ENCODE measurements at regions not wholly inside any gene's neighbourhood (a gene's known extent, or its start where the extent isn't known, plus 50 kb on each side); places are given as distances from the start of the nearest gene placed in this dataset.

- Histone ChIP-seq H3K9ac (ENCODE audit: low read length in 3 of 3) (no peak overlapping the region), H3K27ac (ENCODE audit: low read depth in 2 of 2, low read length in 2 of 2) (no peak overlapping the region), H3K4me3 (ENCODE audit: low read length in 3 of 3) (no peak overlapping the region), H3K36me3 (ENCODE audit: control insufficient read depth in 2 of 3, insufficient read depth in 3 of 3, low read length in 3 of 3) (no peaks in the 10 kb centered on the region), H3K9me3 (ENCODE audit: control insufficient read depth in 2 of 3, insufficient read depth in 1 of 3, low read length in 3 of 3) (no peaks in the 10 kb centered on the region), H3K4me1 (ENCODE audit: control insufficient read depth in 2 of 3, insufficient read depth in 2 of 3, low read depth in 1 of 3, low read length in 3 of 3) (no peaks in the 10 kb centered on the region), H3K27me3 (ENCODE audit: control insufficient read depth, insufficient read depth, low read length) (no peaks in the 10 kb centered on the region)
- FAIRE-seq, result no peak
- intact Hi-C loops (cut with DNase I), result no loop called here
- no peak for DNase-seq
- TF ChIP-seq CTCF (IDR thresholded peaks at IDR 0.05; ENCODE audit: borderline replicate concordance, extremely low read depth, insufficient read depth), result no peak
Measured at GRCh38 chr3:66858656-66859381, 139.3 kb upstream of the KBTBD8 start.

DNA sequence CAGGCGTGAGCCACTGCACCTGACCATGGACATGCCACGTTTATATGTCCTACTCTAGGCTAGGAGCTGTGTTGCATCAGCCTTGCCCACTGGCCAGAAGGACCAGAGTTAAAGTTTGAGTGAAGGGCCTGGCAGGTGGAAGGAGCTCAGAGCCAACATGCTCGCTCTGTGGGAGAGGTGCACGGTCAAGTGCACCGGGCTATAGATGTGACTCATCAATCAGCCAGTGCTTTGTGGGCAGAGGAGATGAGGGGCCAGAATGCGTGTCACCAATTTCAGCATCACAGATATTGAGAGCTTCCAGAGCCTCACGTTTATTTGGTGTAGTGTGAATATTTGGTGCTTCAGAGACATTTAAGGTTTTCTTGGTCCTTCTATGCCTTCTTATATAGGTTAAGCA lies 137.3 kb upstream of the KBTBD8 start:
- FAIRE-seq, result no peak
- no peak for TF ChIP-seq CTCF (IDR thresholded peaks at IDR 0.05; ENCODE audit: borderline replicate concordance, extremely low read depth, insufficient read depth)
- intact Hi-C loops (cut with DNase I), result no loop called here

DNA sequence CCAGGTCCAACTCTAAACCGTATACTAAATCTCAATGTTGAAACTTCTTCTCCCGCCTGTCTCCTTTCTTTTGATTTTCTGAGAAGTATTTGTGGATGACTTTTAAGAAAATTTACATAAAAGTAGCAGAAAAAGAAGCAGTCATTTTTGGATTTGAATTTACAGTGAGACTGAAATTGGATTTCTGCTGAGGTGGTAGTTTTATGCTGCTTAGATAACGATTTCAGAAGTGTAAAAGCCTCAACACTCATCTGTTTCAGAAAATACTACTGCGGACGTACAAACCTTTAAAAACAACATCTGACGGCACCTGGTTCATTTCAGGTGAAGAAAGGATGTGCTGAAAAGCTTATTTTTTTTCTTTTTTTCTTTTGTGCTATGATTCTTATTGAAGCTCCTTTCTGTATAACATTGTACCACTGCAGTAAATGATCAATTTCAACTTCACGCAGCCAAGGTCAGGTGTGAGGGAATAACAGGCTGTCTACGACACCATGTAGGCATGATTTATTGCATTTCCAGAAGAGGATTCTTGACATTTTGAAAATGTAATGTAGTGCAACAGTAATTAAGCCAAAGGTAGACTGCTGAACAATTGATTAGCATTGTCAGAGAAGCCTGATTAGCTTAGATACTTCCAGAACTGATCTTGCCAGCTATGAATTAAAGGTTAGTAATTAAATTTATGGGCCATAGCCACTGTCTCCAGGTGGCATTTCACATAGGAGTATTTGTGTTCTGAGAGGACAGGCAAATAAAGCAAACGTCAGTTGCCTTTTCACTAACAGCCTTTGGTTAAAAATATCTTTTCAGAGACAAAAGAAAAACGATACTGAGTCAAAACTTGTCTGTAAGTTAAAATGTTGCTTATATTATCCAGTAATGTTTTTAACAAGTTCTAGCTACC lies 134.6 kb upstream of the KBTBD8 start:
- Histone ChIP-seq H3K4me1 (ENCODE audit: control insufficient read depth in 2 of 3, insufficient read depth in 2 of 3, low read depth in 1 of 3, low read length in 3 of 3) (no peaks in the 10 kb centered on the region), H3K9ac (ENCODE audit: low read length in 3 of 3) (no peak overlapping the region), H3K9me3 (ENCODE audit: control insufficient read depth in 2 of 3, insufficient read depth in 1 of 3, low read length in 3 of 3) (no peaks in the 10 kb centered on the region), H3K4me3 (ENCODE audit: low read length in 3 of 3) (no peak overlapping the region), H3K27me3 (ENCODE audit: control insufficient read depth, insufficient read depth, low read length) (no peaks in the 10 kb centered on the region), H3K36me3 (ENCODE audit: control insufficient read depth in 2 of 3, insufficient read depth in 3 of 3, low read length in 3 of 3) (no peaks in the 10 kb centered on the region), H3K27ac (ENCODE audit: low read depth in 2 of 2, low read length in 2 of 2) (no peak overlapping the region)
- TF ChIP-seq CTCF (IDR thresholded peaks at IDR 0.05; ENCODE audit: borderline replicate concordance, extremely low read depth, insufficient read depth), result no peak
- intact Hi-C loops (cut with DNase I), result no loop called here
- FAIRE-seq (no peak), DNase-seq (peak in 2 of 5 donors; percentile 50 to 66)

More for the DNA sequence above, 137.3 kb upstream of the KBTBD8 start:
- no peaks in the 10 kb centered on the region for H3K4me1 ChIP-seq (ENCODE audit: control insufficient read depth in 2 of 3, insufficient read depth in 2 of 3, low read depth in 1 of 3, low read length in 3 of 3)
- no peaks in the 10 kb centered on the region for H3K36me3 ChIP-seq (ENCODE audit: control insufficient read depth in 2 of 3, insufficient read depth in 3 of 3, low read length in 3 of 3)
- no peaks in the 10 kb centered on the region for H3K27me3 ChIP-seq (ENCODE audit: control insufficient read depth, insufficient read depth, low read length)
- DNase-seq, result no peak
- H3K9me3 ChIP-seq (ENCODE audit: control insufficient read depth in 2 of 3, insufficient read depth in 1 of 3, low read length in 3 of 3), result no peaks in the 10 kb centered on the region
- no peak overlapping the region for H3K4me3 ChIP-seq (ENCODE audit: low read length in 3 of 3)
- H3K9ac ChIP-seq (ENCODE audit: low read length in 3 of 3), result no peak overlapping the region
- H3K27ac ChIP-seq (ENCODE audit: low read depth in 2 of 2, low read length in 2 of 2), result no peak overlapping the region

Measured in kidney (tissue), 13 donors.